NB4 (cell line): ENCODE measurements at regions not wholly inside any gene's neighbourhood (a gene's known extent, or its start where the extent isn't known, plus 50 kb on each side); places are given as distances from the start of the nearest gene placed in this dataset.

Source experiments
- CTCF ChIP-seq: IDR thresholded peaks from one replicate; pipeline ENCODE4 v1.5.1; 2012; ENCODE audit warnings: low read depth, low read length
- MYC ChIP-seq: IDR thresholded peaks from 2 replicates; pipeline ENCODE4 v1.6.1; 2011; ENCODE audit warnings: low read depth, low read length
- POLR2A ChIP-seq: IDR thresholded peaks from 2 replicates; pipeline ENCODE4 v1.6.1; 2011; ENCODE audit warnings: mild to moderate bottlenecking; ENCODE audit not compliant: insufficient read length; ENCODE audit errors: extremely low read depth

- TF ChIP-seq CTCF, result no peak
- no peak for TF ChIP-seq POLR2A
- no peak for TF ChIP-seq MYC
These were observed 137.2 kb upstream of the PLEKHA5 start for GRCh38 chr12:18992336-18992735.
